T47D (cell line): ENCODE measurements at regions not wholly inside any gene's neighbourhood (a gene's known extent, or its start where the extent isn't known, plus 50 kb on each side); places are given as distances from the start of the nearest gene placed in this dataset.
"Not testable (repeated sequence)": the region's sequence is repeated elsewhere in the genome, so short reads cannot be mapped to it uniquely, and the experiment has no call there.

Experiments
- DNase-seq, 2 experiments: peaks; one replicate each; pipeline versions ENCODE4 v3.0.0 to v3.0.0-alpha.2; 2011 to 2012; ENCODE audit warnings: low read depth in 1 of 2, low spot score in 1 of 2
- JUND ChIP-seq: IDR thresholded peaks from 2 replicates; pipeline ENCODE4 v1.6.1; 2012; ENCODE audit warnings: low read depth
- in situ Hi-C: cut with HindIII; loops from 2 replicates; pipeline ENCODE4 v1.10.0; 2016; ENCODE audit warnings: low sequenced_read_pairs, low pct_unique_long_range_greater_than_20kb

DNA sequence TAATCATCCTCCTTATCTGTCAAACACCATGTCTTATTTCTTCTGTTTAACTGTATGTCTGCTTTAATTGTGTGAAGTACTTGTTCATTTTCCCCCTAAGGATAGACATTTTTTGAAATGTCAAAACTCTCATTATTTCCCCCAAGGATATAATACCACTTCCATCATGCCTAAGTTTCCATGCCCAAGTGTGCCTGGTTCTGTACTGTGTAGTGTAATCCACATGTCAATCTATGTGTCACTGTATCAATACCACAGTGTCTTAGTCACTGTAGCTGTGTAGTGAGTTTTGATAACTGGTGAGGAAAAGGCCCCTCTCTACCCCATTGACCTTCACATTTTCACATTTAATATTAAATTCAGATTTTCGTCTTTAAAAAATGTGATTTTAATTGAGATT, 1265.5 kb downstream of the PCDH9 start:
- DNase-seq: no peak
- TF ChIP-seq JUND: no peak
- in situ Hi-C loops: no loop called here

DNA sequence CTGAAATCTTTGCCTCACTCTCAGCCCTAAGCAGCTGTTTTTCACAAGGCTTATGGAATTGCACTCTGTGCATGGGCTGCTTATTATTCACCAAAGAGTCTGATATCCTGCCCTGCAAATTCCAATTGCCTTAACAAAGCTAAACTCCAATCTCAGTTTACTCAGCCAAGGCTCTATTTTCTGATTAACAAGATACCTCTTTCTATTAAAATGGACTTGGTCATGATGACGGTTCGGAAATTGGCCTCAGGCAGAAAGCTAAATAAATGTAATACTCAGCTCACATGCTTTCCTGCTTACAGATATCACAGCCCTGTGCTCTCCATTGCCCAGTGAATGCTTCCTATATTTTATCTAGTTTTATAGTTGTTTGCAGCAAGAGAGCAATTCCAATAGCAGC, 1270.8 kb downstream of the PCDH9 start:
- in situ Hi-C loops: no loop called here
- DNase-seq: peak in 1 of 2 experiments; percentile 8
- TF ChIP-seq JUND: no peak

GRCh38 chr13:65946387-65946786, 1283.7 kb downstream of the PCDH9 start:
- in situ Hi-C loops: no loop called here
- no peak for TF ChIP-seq JUND
- DNase-seq: no peak

GRCh38 chr13:65943708-65944107, 1286.4 kb downstream of the PCDH9 start:
- TF ChIP-seq JUND: no peak
- DNase-seq: no peak
- in situ Hi-C loops: no loop called here

DNA sequence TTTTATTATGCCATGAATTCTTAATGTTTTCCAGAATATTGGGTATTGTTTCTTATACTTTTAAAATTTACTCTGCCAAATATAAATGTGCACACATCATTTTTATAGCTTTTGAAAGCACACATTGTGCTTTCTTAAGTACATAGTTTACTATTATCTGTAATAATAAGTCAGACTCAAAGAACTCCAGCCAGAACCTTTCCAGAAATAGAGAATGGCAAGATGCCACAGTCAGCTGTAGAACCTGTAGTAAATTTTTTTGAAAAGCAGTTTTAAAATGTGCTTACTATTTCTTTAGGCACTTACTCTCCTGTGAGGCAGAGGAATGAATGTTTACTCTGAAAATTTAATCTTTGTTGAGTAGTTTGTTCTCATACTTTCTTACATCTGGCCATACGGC, 1287.1 kb downstream of the PCDH9 start:
- no peak for TF ChIP-seq JUND
- in situ Hi-C loops: no loop called here
- DNase-seq: no peak

DNA sequence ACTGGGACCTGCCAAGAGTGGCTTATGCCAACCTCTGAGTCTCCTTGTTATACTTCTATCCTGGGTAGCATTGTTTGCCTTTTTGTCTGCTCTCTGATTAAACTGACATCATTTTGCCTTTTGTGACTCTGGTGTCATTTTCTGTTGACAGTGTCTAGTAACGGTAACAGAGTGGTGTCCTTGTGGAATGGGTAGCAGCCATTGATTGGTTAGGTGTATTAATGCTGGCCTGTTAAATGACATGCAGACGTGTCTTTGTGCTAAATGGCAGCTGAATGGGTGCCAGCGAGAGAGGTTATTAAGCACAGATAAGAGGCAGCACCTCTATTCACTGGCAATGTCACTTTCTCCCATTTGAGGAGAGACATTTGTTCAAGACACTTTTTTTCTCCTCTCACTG, 1289.4 kb downstream of the PCDH9 start:
- no peak for DNase-seq
- TF ChIP-seq JUND: no peak
- in situ Hi-C loops: no loop called here

DNA sequence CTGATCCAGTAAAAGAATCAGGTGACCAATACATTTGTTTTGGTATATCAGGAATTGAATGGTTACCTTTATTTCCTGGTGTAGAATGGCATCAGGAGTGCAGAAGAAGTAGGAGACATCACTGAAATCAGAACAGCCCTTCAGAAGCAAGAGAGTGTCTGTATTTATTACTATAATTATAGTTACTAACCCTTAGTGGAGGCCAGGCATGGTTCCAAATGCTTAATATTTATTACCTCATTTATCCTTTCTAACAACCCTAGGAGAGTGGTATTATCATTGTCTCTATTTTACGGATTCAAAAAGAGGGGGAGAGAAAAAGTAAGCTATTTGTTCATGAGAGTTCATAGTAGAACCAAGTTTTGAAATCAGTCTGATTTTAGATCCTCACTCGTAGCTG, 1292.9 kb downstream of the PCDH9 start:
- TF ChIP-seq JUND: no peak
- in situ Hi-C loops: no loop called here
- DNase-seq: no peak

GRCh38 chr13:65936249-65936648, 1293.9 kb downstream of the PCDH9 start:
- DNase-seq: no peak
- in situ Hi-C loops: no loop called here
- TF ChIP-seq JUND: no peak

DNA sequence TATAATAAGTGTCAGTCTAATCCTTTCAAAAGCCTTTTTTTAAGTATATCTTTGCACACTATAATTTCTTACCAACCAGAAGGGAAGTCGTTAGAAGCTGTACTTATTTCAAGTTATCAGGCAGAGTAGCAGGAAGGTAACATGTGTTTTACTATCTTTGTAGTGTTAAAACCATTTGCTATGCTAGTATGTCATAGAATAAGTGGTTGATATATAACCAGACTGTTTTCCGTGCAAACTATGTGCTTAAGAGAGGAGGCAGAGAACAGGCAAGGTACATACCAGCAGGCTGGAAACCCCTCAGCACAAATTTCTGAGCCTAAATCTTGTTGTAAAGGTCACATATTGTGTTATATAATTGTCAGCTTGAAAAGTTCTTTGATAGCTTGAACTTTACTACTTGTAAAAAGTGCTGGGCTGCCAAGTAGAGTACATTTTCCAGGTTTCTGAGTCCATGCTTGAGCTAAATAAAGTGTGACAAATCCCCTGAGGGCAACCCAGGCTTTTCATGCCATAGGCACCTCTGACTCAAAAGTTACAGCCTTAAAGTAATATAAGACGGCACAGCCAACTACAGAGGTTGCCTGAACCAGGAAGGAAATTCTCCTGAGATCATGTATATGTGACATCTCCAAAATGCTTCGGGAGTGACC, 1297.4 kb downstream of the PCDH9 start:
- DNase-seq: no peak
- in situ Hi-C loops: no loop called here
- no peak for TF ChIP-seq JUND

DNA sequence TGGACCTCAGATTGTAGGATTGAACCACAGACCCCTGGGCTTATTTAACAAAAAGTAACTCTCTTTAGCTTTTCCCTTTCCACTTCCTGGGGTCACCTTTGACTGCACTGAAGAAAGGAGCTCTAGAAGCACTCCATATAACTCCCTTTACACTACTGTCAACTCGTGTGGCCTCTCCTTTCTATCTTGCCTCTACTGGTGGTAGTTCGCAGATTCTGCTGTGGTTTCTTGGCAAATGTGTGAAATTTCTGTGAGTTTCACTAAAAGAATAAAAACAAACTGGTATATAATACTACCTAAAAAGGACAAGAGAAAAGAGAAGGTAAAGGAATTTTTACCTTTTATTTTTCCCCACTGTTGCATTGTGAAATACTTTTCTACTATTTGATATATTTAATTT, 1298.1 kb downstream of the PCDH9 start:
- DNase-seq: no peak
- in situ Hi-C loops: no loop called here
- TF ChIP-seq JUND: no peak

- in situ Hi-C loops: no loop called here
- TF ChIP-seq JUND: no peak
- no peak for DNase-seq
These were observed 1300.7 kb downstream of the PCDH9 start for GRCh38 chr13:65929436-65929835.

DNA sequence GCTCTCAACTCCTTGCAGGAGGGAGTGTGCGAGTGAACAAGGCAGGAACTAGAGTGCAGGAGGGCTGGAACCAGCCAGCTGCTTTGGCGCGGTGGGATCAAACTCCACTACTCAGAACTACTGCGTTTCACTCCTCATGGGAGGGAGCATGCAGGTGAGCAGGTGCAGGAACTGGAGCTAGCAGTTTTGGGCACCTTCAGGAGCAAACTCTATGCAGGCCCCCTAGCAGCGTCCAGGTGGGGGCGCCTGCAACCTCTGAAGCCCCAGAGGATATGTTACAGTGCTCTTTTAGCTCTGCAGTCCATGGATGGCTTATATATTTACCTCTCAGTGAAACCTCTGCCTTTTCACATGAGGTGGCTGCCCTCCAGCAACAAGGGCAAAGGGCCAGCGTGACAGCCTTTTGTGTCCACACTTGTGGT, 1303.4 kb downstream of the PCDH9 start:
- in situ Hi-C loops: no loop called here
- peak in 1 of 2 experiments; percentile 49 for DNase-seq
- no peak for TF ChIP-seq JUND

DNA sequence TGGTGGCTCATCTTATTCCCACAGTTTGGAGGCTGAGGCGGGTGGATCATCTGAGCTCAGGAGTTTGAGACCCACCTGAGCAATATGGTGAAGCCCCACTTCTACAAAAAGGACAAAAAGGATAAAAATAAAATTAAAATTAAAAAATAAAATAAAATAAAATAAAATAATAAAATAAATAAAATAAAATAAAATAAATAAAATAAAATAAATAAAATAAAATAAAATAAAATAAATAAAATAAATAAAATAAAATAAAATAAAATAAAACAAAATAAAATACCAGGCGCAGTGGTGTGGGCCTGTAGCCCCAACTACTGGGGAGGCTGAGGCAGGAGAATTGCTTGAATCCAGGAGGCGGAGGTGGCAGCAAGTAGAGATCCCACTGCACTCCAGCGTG, 1307.3 kb downstream of the PCDH9 start:
- DNase-seq, in situ Hi-C loops: not testable (repeated sequence)

- in situ Hi-C loops: no loop called here
- no peak for DNase-seq
- TF ChIP-seq JUND: no peak
These were observed 1308.2 kb downstream of the PCDH9 start for GRCh38 chr13:65921933-65922332.
